ENCODE measurements at regions not wholly inside any gene's neighbourhood (a gene's known extent, or its start where the extent isn't known, plus 50 kb on each side); places are given as distances from the start of the nearest gene placed in this dataset.

DNA sequence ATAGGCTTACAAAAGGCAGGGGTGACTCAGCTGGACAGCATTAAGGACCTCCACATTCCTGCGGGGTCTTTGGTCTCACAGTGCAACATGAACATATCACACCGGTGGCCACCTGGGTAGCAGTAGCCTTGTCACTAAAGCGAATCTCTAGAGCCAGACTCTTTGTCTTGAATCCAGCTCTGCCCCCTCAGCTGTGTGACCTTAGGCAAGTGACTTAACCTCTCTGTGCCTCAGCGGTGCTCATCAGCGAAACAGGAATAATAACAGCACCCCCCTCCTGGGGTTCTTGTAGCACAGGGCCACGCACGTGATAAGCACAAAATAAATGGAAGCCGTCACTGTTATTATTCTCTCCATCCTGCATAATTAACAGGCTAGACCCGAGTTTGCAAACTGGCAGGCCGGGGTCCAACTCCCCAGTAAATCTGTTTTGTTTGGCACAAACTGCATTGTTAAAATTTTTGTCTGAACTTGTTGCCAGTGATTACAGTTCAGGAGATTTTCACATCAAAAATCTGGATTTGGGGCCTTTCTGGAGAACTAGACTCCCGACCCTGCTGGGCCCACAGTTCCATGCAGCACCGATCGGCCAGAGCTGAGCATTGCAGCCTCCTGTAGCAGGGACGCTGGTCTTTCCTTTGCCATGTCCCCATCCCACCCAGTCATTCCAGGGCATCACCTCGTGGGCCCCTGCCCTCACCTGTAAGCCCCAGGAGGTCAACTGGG is 174.8 kb downstream of the PHETA1 start:
- Histone ChIP-seq H3K27me3 (peaks cover 33% of the 10 kb centered on the region), H3K9me3 (no peaks in the 10 kb centered on the region), H3K36me3 (no peaks in the 10 kb centered on the region), H3K4me3 (no peak overlapping the region), H3K4me1 (no peaks in the 10 kb centered on the region), H3K27ac (no peak overlapping the region)
- 53% methylated on average over 15 of the region's 15 CpGs for WGBS
- DNase-seq (ENCODE audit: low spot score in 2 of 2), result no peak
- TF ChIP-seq EP300 (IDR thresholded peaks at IDR 0.05), result no peak
- no peak for TF ChIP-seq POLR2A (IDR thresholded peaks at IDR 0.05)
- no peak for TF ChIP-seq CTCF (IDR thresholded peaks at IDR 0.05)
- TF ChIP-seq POLR2AphosphoS5 (IDR thresholded peaks at IDR 0.05), result no peak

DNA sequence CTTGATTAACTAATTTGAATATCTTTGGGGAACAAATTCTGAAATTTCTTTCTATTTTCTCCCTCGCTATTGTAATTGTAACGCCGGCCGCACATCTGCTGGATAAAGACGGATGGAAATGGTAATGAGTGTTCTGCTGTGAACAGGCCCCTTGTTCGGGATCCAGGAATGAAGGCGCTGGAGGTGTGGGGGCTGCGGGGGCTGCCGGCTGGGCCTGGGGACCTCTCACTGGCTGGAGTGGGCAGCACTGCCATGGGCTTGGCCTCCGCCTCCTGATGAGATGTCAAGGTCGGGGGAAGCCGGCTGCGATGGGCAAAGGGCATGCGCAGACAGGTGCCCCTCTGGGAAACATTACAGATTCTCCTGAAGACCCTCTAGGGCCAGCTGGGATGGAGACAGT is 175.4 kb downstream of the PHETA1 start:
- no peak overlapping the region for H3K4me3 ChIP-seq
- WGBS, result 66% methylated on average over 14 of the region's 14 CpGs
- H3K9me3 ChIP-seq, result no peaks in the 10 kb centered on the region
- TF ChIP-seq EP300 (IDR thresholded peaks at IDR 0.05) (no peak), POLR2AphosphoS5 (IDR thresholded peaks at IDR 0.05) (no peak), CTCF (IDR thresholded peaks at IDR 0.05) (no peak), POLR2A (IDR thresholded peaks at IDR 0.05) (no peak)
- no peaks in the 10 kb centered on the region for H3K4me1 ChIP-seq
- no peak for DNase-seq (ENCODE audit: low spot score in 2 of 2)
- no peaks in the 10 kb centered on the region for H3K36me3 ChIP-seq
- H3K27me3 ChIP-seq, result peaks cover 33% of the 10 kb centered on the region
- H3K27ac ChIP-seq, result no peak overlapping the region

DNA sequence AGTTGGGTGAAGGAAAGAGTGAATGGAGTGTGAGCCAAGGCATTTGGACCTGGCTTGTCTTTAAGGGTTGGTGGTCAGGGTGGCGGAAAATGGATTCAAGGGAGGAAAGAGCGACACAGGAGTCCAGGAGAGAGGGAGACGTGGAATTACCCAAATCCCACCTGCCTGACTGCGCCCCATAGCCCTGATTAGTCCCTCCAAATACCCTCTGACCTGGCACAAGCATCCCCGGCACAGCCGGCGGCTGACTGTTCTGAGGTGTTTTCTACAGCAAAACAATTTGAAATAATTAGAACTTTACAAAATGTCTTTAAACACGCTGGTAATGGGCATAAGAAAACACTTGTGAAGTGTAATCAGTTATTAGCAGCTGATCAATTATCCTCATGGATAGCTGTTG is 175.8 kb downstream of the PHETA1 start:
- peaks cover 37% of the 10 kb centered on the region for H3K27me3 ChIP-seq
- 84% methylated on average over 8 of the region's 8 CpGs for whole genome bisulfite sequencing

DNA sequence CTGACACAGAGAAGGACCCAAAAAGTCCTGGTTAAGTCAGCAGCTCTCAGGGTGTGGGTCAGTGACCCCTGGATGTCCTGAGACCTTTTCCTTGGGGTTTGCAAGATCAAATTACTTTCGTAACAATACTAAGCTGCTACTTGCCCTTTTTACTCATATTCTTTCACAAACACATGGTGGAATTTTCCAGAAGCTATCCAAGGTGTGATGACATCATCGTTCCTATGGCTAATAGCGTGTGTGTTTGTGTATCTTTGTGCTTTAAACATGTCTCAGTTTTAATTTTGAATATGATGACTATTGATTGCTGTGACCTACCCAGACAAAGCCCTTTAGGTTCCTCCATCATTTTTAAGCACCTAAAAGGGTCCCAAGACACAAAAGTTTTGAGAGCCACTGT is 176.2 kb downstream of the PHETA1 start:
- Histone ChIP-seq H3K4me1 (no peaks in the 10 kb centered on the region), H3K36me3 (no peaks in the 10 kb centered on the region), H3K4me3 (no peak overlapping the region), H3K27me3 (peaks cover 37% of the 10 kb centered on the region), H3K9me3 (no peaks in the 10 kb centered on the region), H3K27ac (no peak overlapping the region)
- 70% methylated on average over 3 of the region's 3 CpGs for WGBS
- DNase-seq (ENCODE audit: low spot score in 2 of 2), result no peak
- no peak for TF ChIP-seq POLR2A (IDR thresholded peaks at IDR 0.05)
- no peak for TF ChIP-seq CTCF (IDR thresholded peaks at IDR 0.05)

More for the DNA sequence above, 175.8 kb downstream of the PHETA1 start:
- Histone ChIP-seq H3K27ac (no peak overlapping the region), H3K36me3 (no peaks in the 10 kb centered on the region), H3K4me3 (no peak overlapping the region), H3K9me3 (no peaks in the 10 kb centered on the region), H3K4me1 (no peaks in the 10 kb centered on the region)
- TF ChIP-seq CTCF (IDR thresholded peaks at IDR 0.05) (no peak), POLR2A (IDR thresholded peaks at IDR 0.05) (no peak), EP300 (IDR thresholded peaks at IDR 0.05) (no peak), POLR2AphosphoS5 (IDR thresholded peaks at IDR 0.05) (no peak)
- no peak for DNase-seq (ENCODE audit: low spot score in 2 of 2)

- Histone ChIP-seq H3K4me1 (no peaks in the 10 kb centered on the region), H3K27ac (no peak overlapping the region), H3K36me3 (no peaks in the 10 kb centered on the region), H3K9me3 (no peaks in the 10 kb centered on the region), H3K27me3 (peaks cover 37% of the 10 kb centered on the region), H3K4me3 (no peak overlapping the region)
- DNase-seq (ENCODE audit: low spot score in 2 of 2), result no peak
- WGBS, result 87% methylated on average over 15 of the region's 15 CpGs
- TF ChIP-seq POLR2A (IDR thresholded peaks at IDR 0.05), result no peak
- TF ChIP-seq CTCF (IDR thresholded peaks at IDR 0.05), result no peak
- TF ChIP-seq POLR2AphosphoS5 (IDR thresholded peaks at IDR 0.05), result no peak
- no peak for TF ChIP-seq EP300 (IDR thresholded peaks at IDR 0.05)
These were observed 178.0 kb downstream of the PHETA1 start for GRCh38 chr12:111190741-111191526.
